WTC11 (cell line): ENCODE measurements at regions not wholly inside any gene's neighbourhood (a gene's known extent, or its start where the extent isn't known, plus 50 kb on each side); places are given as distances from the start of the nearest gene placed in this dataset.

Source experiments
- ATAC-seq: fragments of 200-7000 bp; cut with Tn5 transposase; 2 replicates; pipeline ENCODE4 v1.10.0; 2021; ENCODE audit warnings: mild to moderate bottlenecking, moderate library complexity
- CTCF ChIA-PET: fragments of 300-600 bp; sonication (Branson Sonifier 250); formaldehyde crosslinking; loops from one replicate; lab custom pipeline; 2021; ENCODE audit warnings: antibody characterized with exemption; lab: Charles Lee
- POLR2A ChIA-PET: fragments of 350-600 bp; sonication (Branson Sonifier 250); formaldehyde crosslinking; loops from one replicate; lab custom pipeline; 2021; ENCODE audit warnings: antibody characterized with exemption; lab: Charles Lee
- DNase-seq: peaks from one replicate; pipeline ENCODE4 v3.0.0; 2021; ENCODE audit warnings: low spot score
- H3K27ac Mint-ChIP-seq: 2 replicates; pipeline ENCODE4 v1.8.0; 2021; ENCODE audit warnings: mixed read lengths
- H3K27me3 Mint-ChIP-seq: 2 replicates; pipeline ENCODE4 v1.8.0; 2021; ENCODE audit warnings: low read depth, mild to moderate bottlenecking, moderate library complexity, mixed read lengths
- H3K36me3 Mint-ChIP-seq: 2 replicates; pipeline ENCODE4 v1.8.0; 2021; ENCODE audit warnings: mixed read lengths
- H3K4me1 Mint-ChIP-seq: 2 replicates; pipeline ENCODE4 v1.8.0; 2022; ENCODE audit warnings: mixed read lengths
- H3K4me3 Mint-ChIP-seq: 2 replicates; pipeline ENCODE4 v1.8.0; 2021; ENCODE audit warnings: mild to moderate bottlenecking, moderate library complexity, mixed read lengths
- H3K9me3 Mint-ChIP-seq: 2 replicates; pipeline ENCODE4 v1.8.0; 2021; ENCODE audit warnings: mixed read lengths
- AFF4 ChIP-seq: sonication (generic); formaldehyde crosslinking; IDR thresholded peaks from 2 replicates; pipeline ENCODE4 v1.8.1; 2023; ENCODE audit warnings: mild to moderate bottlenecking, missing genetic modification reagents, borderline replicate concordance
- ATF3 ChIP-seq: sonication (generic); formaldehyde crosslinking; conservative IDR thresholded peaks from 2 replicates; pipeline ENCODE4 v1.8.1; 2022; ENCODE audit warnings: mild to moderate bottlenecking, missing genetic modification reagents
- EMX1 ChIP-seq: fragments of 250-450 bp; sonication (Bioruptor Pico); IDR thresholded peaks from 2 replicates; pipeline ENCODE4 v1.8.0; 2021; ENCODE audit warnings: mild to moderate bottlenecking
- ERG ChIP-seq: fragments of 250-450 bp; sonication (Bioruptor Pico); IDR thresholded peaks from 2 replicates; pipeline ENCODE4 v1.8.0; 2021; ENCODE audit warnings: mild to moderate bottlenecking
- ESRRA ChIP-seq: sonication (generic); formaldehyde crosslinking; IDR thresholded peaks from 2 replicates; pipeline ENCODE4 v1.8.1; 2022; ENCODE audit warnings: mild to moderate bottlenecking, missing genetic modification reagents, borderline replicate concordance
- FOXP1 ChIP-seq: sonication (generic); formaldehyde crosslinking; IDR thresholded peaks from 2 replicates; pipeline ENCODE4 v1.8.0; 2022; ENCODE audit warnings: missing genetic modification reagents, mild to moderate bottlenecking, moderate library complexity, borderline replicate concordance
- GABPB1 ChIP-seq: sonication (generic); formaldehyde crosslinking; IDR thresholded peaks from 2 replicates; pipeline ENCODE4 v1.8.1; 2023; ENCODE audit warnings: mild to moderate bottlenecking, missing genetic modification reagents
- IRF2 ChIP-seq: sonication (generic); formaldehyde crosslinking; IDR thresholded peaks from 2 replicates; pipeline ENCODE4 v1.8.0; 2022; ENCODE audit warnings: low read depth, missing genetic modification reagents, borderline replicate concordance
- MAX ChIP-seq: sonication (generic); formaldehyde crosslinking; IDR thresholded peaks from 2 replicates; pipeline ENCODE4 v1.8.0; 2022; ENCODE audit warnings: mild to moderate bottlenecking, missing genetic modification reagents
- NFATC4 ChIP-seq: fragments of 250-450 bp; sonication (Bioruptor Pico); IDR thresholded peaks from 2 replicates; pipeline ENCODE4 v1.9.0; 2021; ENCODE audit warnings: mild to moderate bottlenecking
- NR1H2 ChIP-seq: sonication (generic); formaldehyde crosslinking; IDR thresholded peaks from 2 replicates; pipeline ENCODE4 v1.9.0; 2021; ENCODE audit warnings: mild to moderate bottlenecking, moderate library complexity, missing genetic modification reagents
- PRRX2 ChIP-seq: fragments of 250-450 bp; sonication (Bioruptor Pico); IDR thresholded peaks from 2 replicates; pipeline ENCODE4 v1.8.0; 2021; ENCODE audit warnings: mild to moderate bottlenecking
- SP1 ChIP-seq: sonication (generic); formaldehyde crosslinking; conservative IDR thresholded peaks from 2 replicates; pipeline ENCODE4 v1.8.1; 2022; ENCODE audit warnings: missing genetic modification reagents
- TCF7 ChIP-seq: sonication (generic); formaldehyde crosslinking; IDR thresholded peaks from 2 replicates; pipeline ENCODE4 v1.8.0; 2022; ENCODE audit warnings: mild to moderate bottlenecking, low read depth, missing genetic modification reagents, moderate library complexity
- ZBTB43 ChIP-seq: sonication (generic); formaldehyde crosslinking; IDR thresholded peaks from 2 replicates; pipeline ENCODE4 v1.8.1; 2023; ENCODE audit warnings: mild to moderate bottlenecking, missing genetic modification reagents
- ZNF219 ChIP-seq: sonication (generic); formaldehyde crosslinking; IDR thresholded peaks from 2 replicates; pipeline ENCODE4 v1.8.0; 2023; ENCODE audit warnings: missing genetic modification reagents, mild to moderate bottlenecking, borderline replicate concordance
- ZNF263 ChIP-seq: sonication (generic); formaldehyde crosslinking; IDR thresholded peaks from 2 replicates; pipeline ENCODE4 v1.8.1; 2022; ENCODE audit warnings: low read depth, mild to moderate bottlenecking, moderate library complexity, missing genetic modification reagents
- ZNF423 ChIP-seq: fragments of 250-450 bp; sonication (Bioruptor Pico); IDR thresholded peaks from 2 replicates; pipeline ENCODE4 v2.1.2; 2022; ENCODE audit warnings: mild to moderate bottlenecking, moderate library complexity
- ZSCAN18 ChIP-seq: fragments of 250-450 bp; sonication (Bioruptor Pico); IDR thresholded peaks from 2 replicates; pipeline ENCODE4 v2.1.2; 2022; ENCODE audit warnings: mild to moderate bottlenecking, moderate library complexity

- no peak for TF ChIP-seq ZNF263 (CRISPR knock-in tag)
- TF ChIP-seq EMX1 (CRISPR knock-in tag), result no peak
- TF ChIP-seq ZBTB43, result no peak
- TF ChIP-seq ERG, result no peak
- TF ChIP-seq NFATC4 (CRISPR knock-in tag), result no peak
- TF ChIP-seq ATF3 (CRISPR knock-in tag), result no peak
- no peak for TF ChIP-seq ZNF219 (CRISPR knock-in tag)
- no peak for TF ChIP-seq MAX (CRISPR knock-in tag)
Observed at GRCh38 chr1:30125021-30125820, 598.2 kb downstream of the MATN1 start (continued).

GRCh38 chr1:30123896-30124295, 599.5 kb downstream of the MATN1 start:
- Mint-ChIP-seq H3K27ac (peak overlapping the region; percentile 65; the same call in 1 of the 2 replicates), H3K4me1 (peaks cover 3% of the 10 kb centered on the region; the same call in 1 of the 2 replicates)
- CTCF ChIA-PET, result no interaction called here

More at GRCh38 chr1:30123896-30124295, 599.5 kb downstream of the MATN1 start:
- ATAC-seq (no peak), DNase-seq (no peak)
- Mint-ChIP-seq H3K36me3 (no peaks in the 10 kb centered on the region), H3K9me3 (peaks cover 13% of the 10 kb centered on the region; the same call in 1 of the 2 replicates), H3K4me3 (no peak overlapping the region), H3K27me3 (no peaks in the 10 kb centered on the region)
- no peak for TF ChIP-seq AFF4
- no peak for TF ChIP-seq SP1 (CRISPR knock-in tag)
- no peak for TF ChIP-seq NR1H2 (CRISPR knock-in tag)
- no peak for TF ChIP-seq PRRX2
- TF ChIP-seq ZNF423, result no peak
- TF ChIP-seq ZNF219 (CRISPR knock-in tag), result no peak
- TF ChIP-seq GABPB1 (CRISPR knock-in tag), result no peak
- no peak for TF ChIP-seq IRF2 (CRISPR knock-in tag)
- TF ChIP-seq ZSCAN18 (CRISPR knock-in tag), result no peak
- no peak for TF ChIP-seq FOXP1 (CRISPR knock-in tag)
- no peak for TF ChIP-seq ESRRA
- TF ChIP-seq TCF7 (CRISPR knock-in tag), result no peak
- no peak for TF ChIP-seq ZNF263 (CRISPR knock-in tag)
- POLR2A ChIA-PET, result no interaction called here
